ENCODE measurements at regions not wholly inside any gene's neighbourhood (a gene's known extent, or its start where the extent isn't known, plus 50 kb on each side); places are given as distances from the start of the nearest gene placed in this dataset.

GRCh38 chr2:177155631-177156030, 57.0 kb upstream of the HNRNPA3 start:
- no peak for DNase-seq

- no peak for DNase-seq
These were observed 50.7 kb upstream of the HNRNPA3 start for GRCh38 chr2:177161741-177162460.

Data from activated T-cell treated with anti-CD3 and anti-CD28 coated beads, Interleukin-2, amount 50 U/mL, for 1 hour (primary cell).